ENCODE measurements at regions not wholly inside any gene's neighbourhood (a gene's known extent, or its start where the extent isn't known, plus 50 kb on each side); places are given as distances from the start of the nearest gene placed in this dataset.

- no peaks in the 10 kb centered on the region for H3K36me3 Mint-ChIP-seq
- H3K27ac Mint-ChIP-seq: peak overlapping the region in 3 of 7 donors; percentile 31 to 73 (median 70)
- intact Hi-C loops (cut with micrococcal nuclease): no loop called here
- Histone ChIP-seq H3K9me3 (ENCODE audit: control insufficient read depth in 1 of 2, low read length in 2 of 2) (no peaks in the 10 kb centered on the region), H3K27me3 (ENCODE audit: insufficient read depth, low read length) (no peaks in the 10 kb centered on the region), H3K27ac (ENCODE audit: low read depth, low read length) (no peak overlapping the region), H3K4me1 (ENCODE audit: insufficient read depth, low read length) (peaks cover 6% of the 10 kb centered on the region), H3K4me3 (ENCODE audit: low read length in 2 of 2) (no peak overlapping the region), H3K36me3 (ENCODE audit: insufficient read depth, low read length) (no peaks in the 10 kb centered on the region)
- peak overlapping the region in 2 of 8 donors; percentile 41 to 50 for H3K4me3 Mint-ChIP-seq
- H3K9me3 Mint-ChIP-seq: peaks cover 0 to 2% (median 0%) of the 10 kb centered on the region in 8 donors
- H3K4me1 Mint-ChIP-seq: peaks cover 6 to 12% (median 8%) of the 10 kb centered on the region in 4 donors
- ChIA-PET POLR2A (ENCODE audit: partially characterized antibody) (no interaction called here), CTCF (ENCODE audit: partially characterized antibody) (no interaction called here)
- peaks cover 9 to 17% of the 10 kb centered on the region in 2 donors for H3K27me3 Mint-ChIP-seq
- peak in 4 of 5 donors; percentile 11 to 37 (median 20) for DNase-seq
Observed at GRCh38 chr13:23488442-23488841, 54.9 kb upstream of the SACS start.

GRCh38 chr13:23496255-23496654 is 62.8 kb upstream of the SACS start:
- ChIA-PET POLR2A (ENCODE audit: partially characterized antibody) (no interaction called here), CTCF (ENCODE audit: partially characterized antibody) (no interaction called here)
- no peaks in the 10 kb centered on the region for H3K9me3 Mint-ChIP-seq
- intact Hi-C loops (cut with micrococcal nuclease): no loop called here
- Histone ChIP-seq H3K4me3 (ENCODE audit: low read length in 2 of 2) (no peak overlapping the region), H3K4me1 (ENCODE audit: insufficient read depth, low read length) (no peaks in the 10 kb centered on the region), H3K27ac (ENCODE audit: low read depth, low read length) (no peak overlapping the region), H3K27me3 (ENCODE audit: insufficient read depth, low read length) (no peaks in the 10 kb centered on the region), H3K9me3 (ENCODE audit: control insufficient read depth in 1 of 2, low read length in 2 of 2) (no peaks in the 10 kb centered on the region), H3K36me3 (ENCODE audit: insufficient read depth, low read length) (no peaks in the 10 kb centered on the region)
- no peak overlapping the region for H3K27ac Mint-ChIP-seq
- H3K36me3 Mint-ChIP-seq: no peaks in the 10 kb centered on the region
- no peak overlapping the region for H3K4me3 Mint-ChIP-seq
- H3K4me1 Mint-ChIP-seq: peaks cover 0 to 2% (median 0%) of the 10 kb centered on the region in 4 donors
- peaks cover 15 to 22% of the 10 kb centered on the region in 2 donors for H3K27me3 Mint-ChIP-seq
- DNase-seq: no peak

GRCh38 chr13:23497191-23497590 is 63.7 kb upstream of the SACS start:
- Mint-ChIP-seq H3K36me3 (no peaks in the 10 kb centered on the region), H3K27me3 (peaks cover 15 to 22% of the 10 kb centered on the region in 2 donors), H3K4me1 (no peaks in the 10 kb centered on the region), H3K9me3 (no peaks in the 10 kb centered on the region), H3K27ac (no peak overlapping the region), H3K4me3 (no peak overlapping the region)
- no peak overlapping the region for H3K4me3 ChIP-seq (ENCODE audit: low read length in 2 of 2)
- intact Hi-C loops (cut with micrococcal nuclease): no loop called here
- no peaks in the 10 kb centered on the region for H3K4me1 ChIP-seq (ENCODE audit: insufficient read depth, low read length)
- no peaks in the 10 kb centered on the region for H3K27me3 ChIP-seq (ENCODE audit: insufficient read depth, low read length)
- DNase-seq: no peak
- ChIA-PET CTCF (ENCODE audit: partially characterized antibody) (no interaction called here), POLR2A (ENCODE audit: partially characterized antibody) (no interaction called here)
- H3K9me3 ChIP-seq (ENCODE audit: control insufficient read depth in 1 of 2, low read length in 2 of 2): no peaks in the 10 kb centered on the region
- no peak overlapping the region for H3K27ac ChIP-seq (ENCODE audit: low read depth, low read length)
- H3K36me3 ChIP-seq (ENCODE audit: insufficient read depth, low read length): no peaks in the 10 kb centered on the region

GRCh38 chr13:23500849-23501248 is 67.3 kb upstream of the SACS start:
- DNase-seq: no peak
- H3K9me3 ChIP-seq (ENCODE audit: control insufficient read depth in 1 of 2, low read length in 2 of 2): no peaks in the 10 kb centered on the region
- intact Hi-C loops (cut with micrococcal nuclease): no loop called here
- H3K27ac ChIP-seq (ENCODE audit: low read depth, low read length): no peak overlapping the region
- H3K27me3 ChIP-seq (ENCODE audit: insufficient read depth, low read length): no peaks in the 10 kb centered on the region
- H3K9me3 Mint-ChIP-seq: no peaks in the 10 kb centered on the region
- no peak overlapping the region for H3K4me3 Mint-ChIP-seq
- H3K27ac Mint-ChIP-seq: no peak overlapping the region
- H3K4me1 ChIP-seq (ENCODE audit: insufficient read depth, low read length): no peaks in the 10 kb centered on the region
- H3K4me1 Mint-ChIP-seq: no peaks in the 10 kb centered on the region
- CTCF ChIA-PET (ENCODE audit: partially characterized antibody): no interaction called here
- H3K36me3 ChIP-seq (ENCODE audit: insufficient read depth, low read length): no peaks in the 10 kb centered on the region
- H3K36me3 Mint-ChIP-seq: no peaks in the 10 kb centered on the region
- POLR2A ChIA-PET (ENCODE audit: partially characterized antibody): no interaction called here
- no peak overlapping the region for H3K4me3 ChIP-seq (ENCODE audit: low read length in 2 of 2)
- peaks cover 9 to 11% of the 10 kb centered on the region in 2 donors for H3K27me3 Mint-ChIP-seq

- no peaks in the 10 kb centered on the region for H3K9me3 ChIP-seq (ENCODE audit: control insufficient read depth in 1 of 2, low read length in 2 of 2)
- H3K4me1 ChIP-seq (ENCODE audit: insufficient read depth, low read length): no peaks in the 10 kb centered on the region
- no peaks in the 10 kb centered on the region for H3K27me3 ChIP-seq (ENCODE audit: insufficient read depth, low read length)
- DNase-seq: no peak
- no peaks in the 10 kb centered on the region for H3K36me3 ChIP-seq (ENCODE audit: insufficient read depth, low read length)
- Mint-ChIP-seq H3K4me1 (no peaks in the 10 kb centered on the region), H3K4me3 (no peak overlapping the region), H3K9me3 (no peaks in the 10 kb centered on the region), H3K27ac (no peak overlapping the region), H3K36me3 (no peaks in the 10 kb centered on the region), H3K27me3 (peaks cover 2 to 4% of the 10 kb centered on the region in 2 donors)
- no peak overlapping the region for H3K27ac ChIP-seq (ENCODE audit: low read depth, low read length)
- CTCF ChIA-PET (ENCODE audit: partially characterized antibody): no interaction called here
- intact Hi-C loops (cut with micrococcal nuclease): no loop called here
- POLR2A ChIA-PET (ENCODE audit: partially characterized antibody): no interaction called here
- no peak overlapping the region for H3K4me3 ChIP-seq (ENCODE audit: low read length in 2 of 2)
Observed at GRCh38 chr13:23504180-23504579, 66.0 kb upstream of the TNFRSF19 start.

GRCh38 chr13:23505007-23505406 is 65.2 kb upstream of the TNFRSF19 start:
- Histone ChIP-seq H3K36me3 (ENCODE audit: insufficient read depth, low read length) (no peaks in the 10 kb centered on the region), H3K27me3 (ENCODE audit: insufficient read depth, low read length) (no peaks in the 10 kb centered on the region), H3K4me3 (ENCODE audit: low read length in 2 of 2) (no peak overlapping the region), H3K27ac (ENCODE audit: low read depth, low read length) (no peak overlapping the region), H3K4me1 (ENCODE audit: insufficient read depth, low read length) (no peaks in the 10 kb centered on the region), H3K9me3 (ENCODE audit: control insufficient read depth in 1 of 2, low read length in 2 of 2) (no peaks in the 10 kb centered on the region)
- no peaks in the 10 kb centered on the region for H3K4me1 Mint-ChIP-seq
- H3K9me3 Mint-ChIP-seq: no peaks in the 10 kb centered on the region
- ChIA-PET CTCF (ENCODE audit: partially characterized antibody) (no interaction called here), POLR2A (ENCODE audit: partially characterized antibody) (no interaction called here)
- no peaks in the 10 kb centered on the region for H3K36me3 Mint-ChIP-seq
- H3K27me3 Mint-ChIP-seq: peaks cover 2 to 8% of the 10 kb centered on the region in 2 donors
- peak overlapping the region in 1 of 7 donors; percentile 63 for H3K27ac Mint-ChIP-seq
- H3K4me3 Mint-ChIP-seq: no peak overlapping the region
- intact Hi-C loops (cut with micrococcal nuclease): no loop called here
- DNase-seq: no peak

- peaks cover 2 to 8% of the 10 kb centered on the region in 2 donors for H3K27me3 Mint-ChIP-seq
- Histone ChIP-seq H3K4me3 (ENCODE audit: low read length in 2 of 2) (no peak overlapping the region), H3K27me3 (ENCODE audit: insufficient read depth, low read length) (no peaks in the 10 kb centered on the region), H3K4me1 (ENCODE audit: insufficient read depth, low read length) (no peaks in the 10 kb centered on the region), H3K9me3 (ENCODE audit: control insufficient read depth in 1 of 2, low read length in 2 of 2) (no peaks in the 10 kb centered on the region), H3K36me3 (ENCODE audit: insufficient read depth, low read length) (no peaks in the 10 kb centered on the region), H3K27ac (ENCODE audit: low read depth, low read length) (no peak overlapping the region)
- no peaks in the 10 kb centered on the region for H3K4me1 Mint-ChIP-seq
- DNase-seq: no peak
- ChIA-PET POLR2A (ENCODE audit: partially characterized antibody) (no interaction called here), CTCF (ENCODE audit: partially characterized antibody) (no interaction called here)
- no peak overlapping the region for H3K4me3 Mint-ChIP-seq
- no peak overlapping the region for H3K27ac Mint-ChIP-seq
- intact Hi-C loops (cut with micrococcal nuclease): no loop called here
- no peaks in the 10 kb centered on the region for H3K9me3 Mint-ChIP-seq
- no peaks in the 10 kb centered on the region for H3K36me3 Mint-ChIP-seq
Observed at GRCh38 chr13:23506071-23506806, 64.0 kb upstream of the TNFRSF19 start.

Measured in CD4-positive, alpha-beta memory T cell (primary cell).